ENCODE measurements at regions not wholly inside any gene's neighbourhood (a gene's known extent, or its start where the extent isn't known, plus 50 kb on each side); places are given as distances from the start of the nearest gene placed in this dataset.

DNA sequence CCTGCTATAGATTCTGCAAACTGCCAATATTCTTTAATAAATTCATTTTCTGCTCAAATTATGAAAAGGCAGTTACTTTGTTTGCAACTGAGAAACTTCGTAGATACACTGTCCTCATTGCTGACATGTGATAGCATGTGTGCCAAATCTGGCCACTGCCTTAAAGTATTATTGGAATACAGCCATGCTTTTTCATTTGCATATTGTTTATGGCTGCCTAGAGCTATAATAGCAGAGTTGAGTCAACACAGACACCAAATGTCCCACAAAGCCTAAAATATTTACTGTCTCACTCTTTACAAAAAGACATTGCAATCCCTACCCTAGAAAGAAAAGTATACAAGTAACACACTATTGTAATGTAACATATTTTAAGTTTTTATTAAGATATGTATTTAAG, 647.4 kb downstream of the XPNPEP1 start:
- TF ChIP-seq EP300 (conservative IDR thresholded peaks at IDR 0.05; ENCODE audit: poor library complexity, severe bottlenecking): no peak
- TF ChIP-seq, protein P1, sequence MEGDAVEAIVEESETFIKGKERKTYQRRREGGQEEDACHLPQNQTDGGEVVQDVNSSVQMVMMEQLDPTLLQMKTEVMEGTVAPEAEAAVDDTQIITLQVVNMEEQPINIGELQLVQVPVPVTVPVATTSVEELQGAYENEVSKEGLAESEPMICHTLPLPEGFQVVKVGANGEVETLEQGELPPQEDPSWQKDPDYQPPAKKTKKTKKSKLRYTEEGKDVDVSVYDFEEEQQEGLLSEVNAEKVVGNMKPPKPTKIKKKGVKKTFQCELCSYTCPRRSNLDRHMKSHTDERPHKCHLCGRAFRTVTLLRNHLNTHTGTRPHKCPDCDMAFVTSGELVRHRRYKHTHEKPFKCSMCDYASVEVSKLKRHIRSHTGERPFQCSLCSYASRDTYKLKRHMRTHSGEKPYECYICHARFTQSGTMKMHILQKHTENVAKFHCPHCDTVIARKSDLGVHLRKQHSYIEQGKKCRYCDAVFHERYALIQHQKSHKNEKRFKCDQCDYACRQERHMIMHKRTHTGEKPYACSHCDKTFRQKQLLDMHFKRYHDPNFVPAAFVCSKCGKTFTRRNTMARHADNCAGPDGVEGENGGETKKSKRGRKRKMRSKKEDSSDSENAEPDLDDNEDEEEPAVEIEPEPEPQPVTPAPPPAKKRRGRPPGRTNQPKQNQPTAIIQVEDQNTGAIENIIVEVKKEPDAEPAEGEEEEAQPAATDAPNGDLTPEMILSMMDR (IDR thresholded peaks at IDR 0.05; ENCODE audit: poor library complexity, severe bottlenecking): no peak
- TF ChIP-seq RAD21 (conservative IDR thresholded peaks at IDR 0.05): no peak
- TF ChIP-seq EZH2 (IDR thresholded peaks at IDR 0.05; ENCODE audit: borderline replicate concordance, insufficient read depth, low read length, poor library complexity, severe bottlenecking): no peak
- no peak for TF ChIP-seq POLR2AphosphoS5 (IDR thresholded peaks at IDR 0.05)
- TF ChIP-seq TAF1 (IDR thresholded peaks at IDR 0.05; ENCODE audit: low read depth): no peak
- no peak for TF ChIP-seq SMC3 (conservative IDR thresholded peaks at IDR 0.05; ENCODE audit: poor library complexity)
- TF ChIP-seq REST (IDR thresholded peaks at IDR 0.05; ENCODE audit: borderline replicate concordance): no peak
